ENCODE measurements at regions not wholly inside any gene's neighbourhood (a gene's known extent, or its start where the extent isn't known, plus 50 kb on each side); places are given as distances from the start of the nearest gene placed in this dataset.

GRCh38 chr11:97237151-97237550 is 847.3 kb downstream of the JRKL start:
- TF ChIP-seq RFX5 (IDR thresholded peaks at IDR 0.05; ENCODE audit: low read length) (no peak), CTCF (IDR thresholded peaks at IDR 0.05) (no peak), NRF1 (IDR thresholded peaks at IDR 0.05; ENCODE audit: low read depth, low read length) (no peak)

Measured in SK-N-SH (cell line).